ENCODE measurements at regions not wholly inside any gene's neighbourhood (a gene's known extent, or its start where the extent isn't known, plus 50 kb on each side); places are given as distances from the start of the nearest gene placed in this dataset.

DNA sequence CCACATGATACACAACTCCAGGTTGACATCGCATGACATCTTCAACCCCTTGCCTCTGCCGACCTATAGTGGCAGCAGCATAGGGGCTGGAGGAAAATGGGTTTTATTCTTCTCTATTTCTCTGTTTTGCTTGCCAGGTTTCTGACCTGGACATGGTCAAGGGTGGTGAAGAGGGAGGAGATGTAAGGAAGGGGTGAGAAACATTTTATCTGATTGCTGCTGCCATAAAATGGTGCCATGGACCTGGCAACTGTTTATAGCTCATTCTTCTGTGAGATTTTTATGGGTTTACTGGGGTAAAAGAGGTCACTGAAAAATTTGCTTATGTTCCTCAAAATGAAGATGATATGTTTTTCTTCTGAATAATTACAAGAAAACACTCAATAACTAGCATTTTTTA, 266.7 kb upstream of the FOXQ1 start:
- H3K36me3 ChIP-seq (ENCODE audit: control insufficient read depth, insufficient read depth, low read length), result no peaks in the 10 kb centered on the region
- DNase-seq, result peak in 1 of 2 donors; percentile 11
- H3K27me3 ChIP-seq (ENCODE audit: control insufficient read depth, insufficient read depth, low read length), result no peaks in the 10 kb centered on the region
- no peak overlapping the region for H3K27ac ChIP-seq (ENCODE audit: low read length)
- H3K9me3 ChIP-seq (ENCODE audit: control insufficient read depth, low read depth, low read length), result no peaks in the 10 kb centered on the region
- H3K4me1 ChIP-seq (ENCODE audit: control insufficient read depth, insufficient read depth, low read length), result peaks cover 5% of the 10 kb centered on the region
- no CpG with 5 or more reads among the region's 2 CpGs for WGBS (ENCODE audit: insufficient coverage, low lambda C conversion rate)
- no peak overlapping the region for H3K4me3 ChIP-seq (ENCODE audit: low read length)

- H3K9me3 ChIP-seq (ENCODE audit: control insufficient read depth, low read depth, low read length), result no peaks in the 10 kb centered on the region
- DNase-seq, result peak in 1 of 2 donors; percentile 25
- WGBS (ENCODE audit: insufficient coverage, low lambda C conversion rate), result no CpG with 5 or more reads among the region's 7 CpGs
- no peaks in the 10 kb centered on the region for H3K36me3 ChIP-seq (ENCODE audit: control insufficient read depth, insufficient read depth, low read length)
- no peak overlapping the region for H3K27ac ChIP-seq (ENCODE audit: low read length)
- H3K27me3 ChIP-seq (ENCODE audit: control insufficient read depth, insufficient read depth, low read length), result no peaks in the 10 kb centered on the region
- H3K4me1 ChIP-seq (ENCODE audit: control insufficient read depth, insufficient read depth, low read length), result peaks cover 5% of the 10 kb centered on the region
- no peak overlapping the region for H3K4me3 ChIP-seq (ENCODE audit: low read length)
Measured at GRCh38 chr6:1044040-1044836, 267.7 kb upstream of the FOXQ1 start.

GRCh38 chr6:1043458-1043836, 268.5 kb upstream of the FOXQ1 start:
- WGBS (ENCODE audit: insufficient coverage, low lambda C conversion rate), result no CpG with 5 or more reads among the region's 8 CpGs
- H3K4me3 ChIP-seq (ENCODE audit: low read length), result no peak overlapping the region
- no peaks in the 10 kb centered on the region for H3K27me3 ChIP-seq (ENCODE audit: control insufficient read depth, insufficient read depth, low read length)
- H3K27ac ChIP-seq (ENCODE audit: low read length), result no peak overlapping the region
- H3K36me3 ChIP-seq (ENCODE audit: control insufficient read depth, insufficient read depth, low read length), result no peaks in the 10 kb centered on the region
- H3K4me1 ChIP-seq (ENCODE audit: control insufficient read depth, insufficient read depth, low read length), result peaks cover 5% of the 10 kb centered on the region
- no peaks in the 10 kb centered on the region for H3K9me3 ChIP-seq (ENCODE audit: control insufficient read depth, low read depth, low read length)
- DNase-seq, result no peak

DNA sequence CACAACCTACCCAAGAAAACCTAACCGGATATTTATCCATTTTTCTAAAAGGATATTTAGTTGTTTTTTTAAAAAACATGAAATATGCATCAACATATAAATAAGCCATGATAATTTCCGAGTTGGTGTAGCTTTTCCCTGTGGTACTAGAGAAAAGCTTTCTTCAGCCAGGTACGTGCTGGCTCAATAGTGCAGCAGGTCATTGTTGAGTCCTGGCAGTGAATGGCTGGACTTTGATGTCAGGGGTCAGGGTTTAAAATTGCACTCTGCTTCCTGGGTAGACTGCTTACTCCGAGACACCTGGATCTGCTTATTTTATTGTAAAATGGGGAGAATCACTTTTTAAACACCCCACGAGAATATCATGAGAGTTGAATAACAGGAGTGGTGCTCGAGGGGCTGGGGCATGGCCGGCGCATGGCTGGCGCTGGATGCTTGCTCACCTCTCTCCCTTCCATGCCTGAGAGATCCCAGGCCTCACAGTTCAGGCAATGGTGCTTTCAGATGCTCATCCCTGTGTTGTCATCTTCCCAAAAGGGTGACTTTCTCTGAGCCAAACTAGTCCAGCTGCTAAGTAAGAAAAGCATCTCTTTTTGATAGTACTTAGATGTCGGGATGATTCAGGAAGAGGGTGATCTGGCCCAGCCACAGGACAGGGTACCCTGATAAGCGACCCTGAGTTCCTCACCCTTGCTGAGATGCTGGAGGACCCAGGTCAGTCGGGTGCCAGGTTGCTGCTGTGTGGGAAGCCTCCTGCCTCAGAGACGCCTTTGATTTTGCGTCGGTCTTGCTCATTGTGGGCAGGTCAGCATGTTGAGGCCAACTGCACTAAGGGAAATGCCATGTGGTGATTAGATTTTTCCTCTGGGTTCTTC, 269.1 kb upstream of the FOXQ1 start:
- peaks cover 5% of the 10 kb centered on the region for H3K4me1 ChIP-seq (ENCODE audit: control insufficient read depth, insufficient read depth, low read length)
- 88% methylated on average over 1 of the region's 15 CpGs for WGBS (ENCODE audit: insufficient coverage, low lambda C conversion rate)

DNA sequence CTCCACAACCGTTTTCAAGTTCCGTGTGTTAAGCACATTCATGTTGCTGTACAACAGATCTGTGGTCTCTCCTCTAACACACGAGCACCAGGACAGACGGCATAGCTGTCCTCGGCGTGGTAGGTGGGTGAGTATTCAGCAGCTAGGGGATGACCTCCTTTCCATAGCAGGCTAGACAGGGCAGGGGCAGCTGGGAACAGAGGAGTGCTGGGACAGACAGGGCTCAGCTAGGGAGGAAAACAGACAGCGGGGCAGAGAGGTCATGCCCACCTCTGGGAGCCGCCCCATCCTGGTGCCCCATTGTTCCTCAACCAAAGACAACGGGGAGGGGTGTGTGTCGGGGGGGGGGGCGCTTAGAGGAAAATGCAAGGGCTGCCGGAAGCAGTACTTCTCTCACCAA, 271.5 kb upstream of the FOXQ1 start:
- no peak overlapping the region for H3K27ac ChIP-seq (ENCODE audit: low read length)
- H3K27me3 ChIP-seq (ENCODE audit: control insufficient read depth, insufficient read depth, low read length), result no peaks in the 10 kb centered on the region
- no peaks in the 10 kb centered on the region for H3K36me3 ChIP-seq (ENCODE audit: control insufficient read depth, insufficient read depth, low read length)
- DNase-seq, result no peak
- no peaks in the 10 kb centered on the region for H3K9me3 ChIP-seq (ENCODE audit: control insufficient read depth, low read depth, low read length)
- H3K4me3 ChIP-seq (ENCODE audit: low read length), result no peak overlapping the region
- peaks cover 2% of the 10 kb centered on the region for H3K4me1 ChIP-seq (ENCODE audit: control insufficient read depth, insufficient read depth, low read length)
- 90% methylated on average over 2 of the region's 12 CpGs for WGBS (ENCODE audit: insufficient coverage, low lambda C conversion rate)

More for the DNA sequence above, 269.1 kb upstream of the FOXQ1 start:
- no peak overlapping the region for H3K27ac ChIP-seq (ENCODE audit: low read length)
- no peaks in the 10 kb centered on the region for H3K27me3 ChIP-seq (ENCODE audit: control insufficient read depth, insufficient read depth, low read length)
- H3K36me3 ChIP-seq (ENCODE audit: control insufficient read depth, insufficient read depth, low read length), result no peaks in the 10 kb centered on the region
- no peak overlapping the region for H3K4me3 ChIP-seq (ENCODE audit: low read length)
- DNase-seq, result peak in 1 of 2 donors; percentile 10
- no peaks in the 10 kb centered on the region for H3K9me3 ChIP-seq (ENCODE audit: control insufficient read depth, low read depth, low read length)

DNA sequence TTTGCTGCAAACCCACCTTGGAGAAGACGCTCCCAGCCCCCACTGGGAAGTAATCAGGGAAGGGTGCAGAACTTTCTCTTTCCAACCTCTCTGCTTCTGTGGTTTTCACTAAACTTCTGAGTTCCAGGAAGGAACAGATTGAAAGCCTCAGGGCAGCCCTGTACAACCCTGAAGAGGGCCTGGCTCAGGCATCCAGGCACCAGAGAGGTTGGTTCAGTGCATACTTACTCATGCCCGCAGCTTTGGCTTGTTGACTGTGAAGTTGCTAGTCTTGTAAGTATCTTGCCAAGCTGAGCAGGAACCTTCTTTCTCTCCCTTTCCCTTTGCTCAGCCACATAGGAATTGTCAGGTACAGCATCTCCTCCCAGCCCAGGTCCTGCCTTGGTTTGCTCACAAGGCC, 272.2 kb upstream of the FOXQ1 start:
- Histone ChIP-seq H3K27ac (ENCODE audit: low read length) (no peak overlapping the region), H3K9me3 (ENCODE audit: control insufficient read depth, low read depth, low read length) (no peaks in the 10 kb centered on the region)
- DNase-seq, result no peak

GRCh38 chr6:1039191-1039590, 272.7 kb upstream of the FOXQ1 start:
- no CpG with 5 or more reads among the region's 9 CpGs for WGBS (ENCODE audit: insufficient coverage, low lambda C conversion rate)
- DNase-seq, result no peak

More for the DNA sequence above, 272.2 kb upstream of the FOXQ1 start:
- Histone ChIP-seq H3K4me1 (ENCODE audit: control insufficient read depth, insufficient read depth, low read length) (peaks cover 2% of the 10 kb centered on the region), H3K4me3 (ENCODE audit: low read length) (no peak overlapping the region), H3K36me3 (ENCODE audit: control insufficient read depth, insufficient read depth, low read length) (no peaks in the 10 kb centered on the region), H3K27me3 (ENCODE audit: control insufficient read depth, insufficient read depth, low read length) (no peaks in the 10 kb centered on the region)
- WGBS (ENCODE audit: insufficient coverage, low lambda C conversion rate), result no CpG with 5 or more reads among the region's 2 CpGs

GRCh38 chr6:1037430-1038202, 274.3 kb upstream of the FOXQ1 start:
- no peaks in the 10 kb centered on the region for H3K4me1 ChIP-seq (ENCODE audit: control insufficient read depth, insufficient read depth, low read length)
- H3K27me3 ChIP-seq (ENCODE audit: control insufficient read depth, insufficient read depth, low read length), result no peaks in the 10 kb centered on the region
- no peaks in the 10 kb centered on the region for H3K36me3 ChIP-seq (ENCODE audit: control insufficient read depth, insufficient read depth, low read length)
- H3K4me3 ChIP-seq (ENCODE audit: low read length), result no peak overlapping the region
- H3K9me3 ChIP-seq (ENCODE audit: control insufficient read depth, low read depth, low read length), result no peaks in the 10 kb centered on the region
- no peak for DNase-seq
- WGBS (ENCODE audit: insufficient coverage, low lambda C conversion rate), result 60% methylated on average over 2 of the region's 10 CpGs
- no peak overlapping the region for H3K27ac ChIP-seq (ENCODE audit: low read length)

More at GRCh38 chr6:1039191-1039590, 272.7 kb upstream of the FOXQ1 start:
- H3K27ac ChIP-seq (ENCODE audit: low read length), result no peak overlapping the region
- H3K4me1 ChIP-seq (ENCODE audit: control insufficient read depth, insufficient read depth, low read length), result no peaks in the 10 kb centered on the region
- no peaks in the 10 kb centered on the region for H3K27me3 ChIP-seq (ENCODE audit: control insufficient read depth, insufficient read depth, low read length)
- no peaks in the 10 kb centered on the region for H3K9me3 ChIP-seq (ENCODE audit: control insufficient read depth, low read depth, low read length)
- no peaks in the 10 kb centered on the region for H3K36me3 ChIP-seq (ENCODE audit: control insufficient read depth, insufficient read depth, low read length)
- H3K4me3 ChIP-seq (ENCODE audit: low read length), result no peak overlapping the region

- no peak for DNase-seq
- Histone ChIP-seq H3K27ac (ENCODE audit: low read length) (no peak overlapping the region), H3K36me3 (ENCODE audit: control insufficient read depth, insufficient read depth, low read length) (no peaks in the 10 kb centered on the region), H3K4me1 (ENCODE audit: control insufficient read depth, insufficient read depth, low read length) (no peaks in the 10 kb centered on the region), H3K27me3 (ENCODE audit: control insufficient read depth, insufficient read depth, low read length) (no peaks in the 10 kb centered on the region), H3K9me3 (ENCODE audit: control insufficient read depth, low read depth, low read length) (no peaks in the 10 kb centered on the region), H3K4me3 (ENCODE audit: low read length) (no peak overlapping the region)
- no CpG with 5 or more reads among the region's 11 CpGs for WGBS (ENCODE audit: insufficient coverage, low lambda C conversion rate)
Measured at GRCh38 chr6:1035401-1035800, 276.5 kb upstream of the FOXQ1 start.

GRCh38 chr6:1031720-1032119, 280.2 kb upstream of the FOXQ1 start:
- WGBS (ENCODE audit: insufficient coverage, low lambda C conversion rate), result 60% methylated on average over 1 of the region's 2 CpGs
- no peak for DNase-seq
- H3K27ac ChIP-seq (ENCODE audit: low read length), result no peak overlapping the region
- H3K4me1 ChIP-seq (ENCODE audit: control insufficient read depth, insufficient read depth, low read length), result no peaks in the 10 kb centered on the region
- no peaks in the 10 kb centered on the region for H3K36me3 ChIP-seq (ENCODE audit: control insufficient read depth, insufficient read depth, low read length)
- no peak overlapping the region for H3K4me3 ChIP-seq (ENCODE audit: low read length)
- no peaks in the 10 kb centered on the region for H3K27me3 ChIP-seq (ENCODE audit: control insufficient read depth, insufficient read depth, low read length)
- no peaks in the 10 kb centered on the region for H3K9me3 ChIP-seq (ENCODE audit: control insufficient read depth, low read depth, low read length)
